ENCODE measurements at regions not wholly inside any gene's neighbourhood (a gene's known extent, or its start where the extent isn't known, plus 50 kb on each side); places are given as distances from the start of the nearest gene placed in this dataset.
"Not testable (repeated sequence)": the region's sequence is repeated elsewhere in the genome, so short reads cannot be mapped to it uniquely, and the experiment has no call there.

GRCh38 chr6:77089776-77090175 lies 373.5 kb downstream of the HTR1B start:
- Histone ChIP-seq H3K9me3 (ENCODE audit: control insufficient read depth in 4 of 4, low read length in 3 of 4) (no peaks in the 10 kb centered on the region), H3K4me1 (ENCODE audit: control insufficient read depth in 4 of 4, insufficient read depth in 4 of 4, low read length in 3 of 4) (peaks cover 0 to under 1% (median 0%) of the 10 kb centered on the region in 4 donors), H3K9ac (ENCODE audit: low read depth in 1 of 2, low read length in 2 of 2) (no peak overlapping the region), H3K36me3 (ENCODE audit: control insufficient read depth in 4 of 4, insufficient read depth in 3 of 4, low read depth in 1 of 4, low read length in 3 of 4) (no peaks in the 10 kb centered on the region), H3K27me3 (ENCODE audit: control insufficient read depth in 4 of 4, insufficient read depth in 4 of 4, low read length in 3 of 4) (no peaks in the 10 kb centered on the region), H3K27ac (ENCODE audit: low read depth in 1 of 2, low read length in 2 of 2) (no peak overlapping the region), H3K4me3 (ENCODE audit: low read depth in 1 of 3, low read length in 3 of 3) (no peak overlapping the region)
- TF ChIP-seq, protein P1, sequence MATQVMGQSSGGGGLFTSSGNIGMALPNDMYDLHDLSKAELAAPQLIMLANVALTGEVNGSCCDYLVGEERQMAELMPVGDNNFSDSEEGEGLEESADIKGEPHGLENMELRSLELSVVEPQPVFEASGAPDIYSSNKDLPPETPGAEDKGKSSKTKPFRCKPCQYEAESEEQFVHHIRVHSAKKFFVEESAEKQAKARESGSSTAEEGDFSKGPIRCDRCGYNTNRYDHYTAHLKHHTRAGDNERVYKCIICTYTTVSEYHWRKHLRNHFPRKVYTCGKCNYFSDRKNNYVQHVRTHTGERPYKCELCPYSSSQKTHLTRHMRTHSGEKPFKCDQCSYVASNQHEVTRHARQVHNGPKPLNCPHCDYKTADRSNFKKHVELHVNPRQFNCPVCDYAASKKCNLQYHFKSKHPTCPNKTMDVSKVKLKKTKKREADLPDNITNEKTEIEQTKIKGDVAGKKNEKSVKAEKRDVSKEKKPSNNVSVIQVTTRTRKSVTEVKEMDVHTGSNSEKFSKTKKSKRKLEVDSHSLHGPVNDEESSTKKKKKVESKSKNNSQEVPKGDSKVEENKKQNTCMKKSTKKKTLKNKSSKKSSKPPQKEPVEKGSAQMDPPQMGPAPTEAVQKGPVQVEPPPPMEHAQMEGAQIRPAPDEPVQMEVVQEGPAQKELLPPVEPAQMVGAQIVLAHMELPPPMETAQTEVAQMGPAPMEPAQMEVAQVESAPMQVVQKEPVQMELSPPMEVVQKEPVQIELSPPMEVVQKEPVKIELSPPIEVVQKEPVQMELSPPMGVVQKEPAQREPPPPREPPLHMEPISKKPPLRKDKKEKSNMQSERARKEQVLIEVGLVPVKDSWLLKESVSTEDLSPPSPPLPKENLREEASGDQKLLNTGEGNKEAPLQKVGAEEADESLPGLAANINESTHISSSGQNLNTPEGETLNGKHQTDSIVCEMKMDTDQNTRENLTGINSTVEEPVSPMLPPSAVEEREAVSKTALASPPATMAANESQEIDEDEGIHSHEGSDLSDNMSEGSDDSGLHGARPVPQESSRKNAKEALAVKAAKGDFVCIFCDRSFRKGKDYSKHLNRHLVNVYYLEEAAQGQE (IDR thresholded peaks at IDR 0.05) = no peak
- TF ChIP-seq CTCF (IDR thresholded peaks at IDR 0.05; ENCODE audit: low read depth, low read length, missing input control) (no peak), GABPA (IDR thresholded peaks at IDR 0.05 in 1 of 2, conservative IDR thresholded peaks at IDR 0.05 in 1 of 2) (no peak), TAF1 (conservative IDR thresholded peaks at IDR 0.05) (no peak), YY1 (IDR thresholded peaks at IDR 0.05) (no peak)
- TF ChIP-seq, protein P2, sequence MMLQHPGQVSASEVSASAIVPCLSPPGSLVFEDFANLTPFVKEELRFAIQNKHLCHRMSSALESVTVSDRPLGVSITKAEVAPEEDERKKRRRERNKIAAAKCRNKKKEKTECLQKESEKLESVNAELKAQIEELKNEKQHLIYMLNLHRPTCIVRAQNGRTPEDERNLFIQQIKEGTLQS (IDR thresholded peaks at IDR 0.05) = no peak
- no peak for DNase-seq (ENCODE audit: low spot score)

- not testable (repeated sequence) for H3K36me3 ChIP-seq (ENCODE audit: control insufficient read depth in 4 of 4, insufficient read depth in 3 of 4, low read depth in 1 of 4, low read length in 3 of 4); H3K9ac ChIP-seq (ENCODE audit: low read depth in 1 of 2, low read length in 2 of 2); H3K9me3 ChIP-seq (ENCODE audit: control insufficient read depth in 4 of 4, low read length in 3 of 4); H3K4me3 ChIP-seq (ENCODE audit: low read depth in 1 of 3, low read length in 3 of 3); H3K27ac ChIP-seq (ENCODE audit: low read depth in 1 of 2, low read length in 2 of 2); H3K27me3 ChIP-seq (ENCODE audit: control insufficient read depth in 4 of 4, insufficient read depth in 4 of 4, low read length in 3 of 4); H3K4me1 ChIP-seq (ENCODE audit: control insufficient read depth in 4 of 4, insufficient read depth in 4 of 4, low read length in 3 of 4); DNase-seq (ENCODE audit: low spot score)
- 92% methylated on average over 19 of the region's 19 CpGs for WGBS
Observed at GRCh38 chr6:77087794-77088318, 375.4 kb downstream of the HTR1B start.

GRCh38 chr6:77074037-77074713 lies 389.1 kb downstream of the HTR1B start:
- DNase-seq (ENCODE audit: low spot score) = no peak
- H3K9me3 ChIP-seq (ENCODE audit: control insufficient read depth in 4 of 4, low read length in 3 of 4) = no peaks in the 10 kb centered on the region
- peaks cover 0 to 5% (median 2%) of the 10 kb centered on the region in 4 donors for H3K4me1 ChIP-seq (ENCODE audit: control insufficient read depth in 4 of 4, insufficient read depth in 4 of 4, low read length in 3 of 4)
- H3K36me3 ChIP-seq (ENCODE audit: control insufficient read depth in 4 of 4, insufficient read depth in 3 of 4, low read depth in 1 of 4, low read length in 3 of 4) = no peaks in the 10 kb centered on the region
- H3K27ac ChIP-seq (ENCODE audit: low read depth in 1 of 2, low read length in 2 of 2) = no peak overlapping the region
- no peaks in the 10 kb centered on the region for H3K27me3 ChIP-seq (ENCODE audit: control insufficient read depth in 4 of 4, insufficient read depth in 4 of 4, low read length in 3 of 4)
- no peak overlapping the region for H3K4me3 ChIP-seq (ENCODE audit: low read depth in 1 of 3, low read length in 3 of 3)
- no peak overlapping the region for H3K9ac ChIP-seq (ENCODE audit: low read depth in 1 of 2, low read length in 2 of 2)
- WGBS = 67% methylated on average over 7 of the region's 7 CpGs
- TF ChIP-seq CTCF (IDR thresholded peaks at IDR 0.05; ENCODE audit: low read depth, low read length, missing input control) = no peak
- no peak for TF ChIP-seq HNF4G (IDR thresholded peaks at IDR 0.05)
- TF ChIP-seq HNF4A (conservative IDR thresholded peaks at IDR 0.05) = no peak
- TF ChIP-seq, protein P3, sequence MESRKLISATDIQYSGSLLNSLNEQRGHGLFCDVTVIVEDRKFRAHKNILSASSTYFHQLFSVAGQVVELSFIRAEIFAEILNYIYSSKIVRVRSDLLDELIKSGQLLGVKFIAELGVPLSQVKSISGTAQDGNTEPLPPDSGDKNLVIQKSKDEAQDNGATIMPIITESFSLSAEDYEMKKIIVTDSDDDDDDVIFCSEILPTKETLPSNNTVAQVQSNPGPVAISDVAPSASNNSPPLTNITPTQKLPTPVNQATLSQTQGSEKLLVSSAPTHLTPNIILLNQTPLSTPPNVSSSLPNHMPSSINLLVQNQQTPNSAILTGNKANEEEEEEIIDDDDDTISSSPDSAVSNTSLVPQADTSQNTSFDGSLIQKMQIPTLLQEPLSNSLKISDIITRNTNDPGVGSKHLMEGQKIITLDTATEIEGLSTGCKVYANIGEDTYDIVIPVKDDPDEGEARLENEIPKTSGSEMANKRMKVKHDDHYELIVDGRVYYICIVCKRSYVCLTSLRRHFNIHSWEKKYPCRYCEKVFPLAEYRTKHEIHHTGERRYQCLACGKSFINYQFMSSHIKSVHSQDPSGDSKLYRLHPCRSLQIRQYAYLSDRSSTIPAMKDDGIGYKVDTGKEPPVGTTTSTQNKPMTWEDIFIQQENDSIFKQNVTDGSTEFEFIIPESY (IDR thresholded peaks at IDR 0.05) = no peak
- TF ChIP-seq JUND (IDR thresholded peaks at IDR 0.05) = no peak
- TF ChIP-seq SP1 (IDR thresholded peaks at IDR 0.05) = no peak
- TF ChIP-seq FOXA2 (IDR thresholded peaks at IDR 0.05) = no peak
- TF ChIP-seq, protein P2 (IDR thresholded peaks at IDR 0.05) = no peak
- TF ChIP-seq GABPA (IDR thresholded peaks at IDR 0.05 in 1 of 2, conservative IDR thresholded peaks at IDR 0.05 in 1 of 2) = no peak
- TF ChIP-seq, protein P4, sequence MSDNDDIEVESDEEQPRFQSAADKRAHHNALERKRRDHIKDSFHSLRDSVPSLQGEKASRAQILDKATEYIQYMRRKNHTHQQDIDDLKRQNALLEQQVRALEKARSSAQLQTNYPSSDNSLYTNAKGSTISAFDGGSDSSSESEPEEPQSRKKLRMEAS (IDR thresholded peaks at IDR 0.05) = no peak
- no peak for TF ChIP-seq TAF1 (conservative IDR thresholded peaks at IDR 0.05)
- no peak for TF ChIP-seq NR2F2 (IDR thresholded peaks at IDR 0.05)
- no peak for TF ChIP-seq RXRA (IDR thresholded peaks at IDR 0.05)
- no peak for TF ChIP-seq FOXA1 (IDR thresholded peaks at IDR 0.05)

Data from liver (tissue), 8 donors.